ENCODE measurements at regions not wholly inside any gene's neighbourhood (a gene's known extent, or its start where the extent isn't known, plus 50 kb on each side); places are given as distances from the start of the nearest gene placed in this dataset.

DNA sequence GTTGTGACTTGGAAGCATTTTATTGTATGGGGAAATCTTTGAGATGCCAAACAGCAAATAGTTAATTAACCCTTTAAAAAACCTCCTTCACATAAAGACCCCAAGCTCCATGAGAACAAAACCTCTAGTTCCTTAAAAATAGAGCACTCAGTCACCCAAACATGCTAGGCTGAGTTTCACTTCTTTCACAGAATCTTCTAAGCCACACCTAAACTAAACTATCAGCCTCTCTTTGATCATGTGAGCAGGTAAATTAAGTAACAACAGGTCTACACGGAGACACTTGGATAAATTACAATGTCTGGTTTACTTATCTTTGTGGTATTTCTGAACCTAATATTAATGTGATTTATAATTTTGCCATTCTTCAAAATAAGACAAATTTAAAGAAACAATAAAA is 205.2 kb upstream of the MARCKS start:
- no peaks in the 10 kb centered on the region for H3K9me3 ChIP-seq
- no peak overlapping the region for H3K4me3 ChIP-seq
- H3K27ac ChIP-seq: no peak overlapping the region
- 35 to 55% (median 47%) methylated on average over 1 of the region's 1 CpG for WGBS, 3 donors
- TF ChIP-seq, protein P1, sequence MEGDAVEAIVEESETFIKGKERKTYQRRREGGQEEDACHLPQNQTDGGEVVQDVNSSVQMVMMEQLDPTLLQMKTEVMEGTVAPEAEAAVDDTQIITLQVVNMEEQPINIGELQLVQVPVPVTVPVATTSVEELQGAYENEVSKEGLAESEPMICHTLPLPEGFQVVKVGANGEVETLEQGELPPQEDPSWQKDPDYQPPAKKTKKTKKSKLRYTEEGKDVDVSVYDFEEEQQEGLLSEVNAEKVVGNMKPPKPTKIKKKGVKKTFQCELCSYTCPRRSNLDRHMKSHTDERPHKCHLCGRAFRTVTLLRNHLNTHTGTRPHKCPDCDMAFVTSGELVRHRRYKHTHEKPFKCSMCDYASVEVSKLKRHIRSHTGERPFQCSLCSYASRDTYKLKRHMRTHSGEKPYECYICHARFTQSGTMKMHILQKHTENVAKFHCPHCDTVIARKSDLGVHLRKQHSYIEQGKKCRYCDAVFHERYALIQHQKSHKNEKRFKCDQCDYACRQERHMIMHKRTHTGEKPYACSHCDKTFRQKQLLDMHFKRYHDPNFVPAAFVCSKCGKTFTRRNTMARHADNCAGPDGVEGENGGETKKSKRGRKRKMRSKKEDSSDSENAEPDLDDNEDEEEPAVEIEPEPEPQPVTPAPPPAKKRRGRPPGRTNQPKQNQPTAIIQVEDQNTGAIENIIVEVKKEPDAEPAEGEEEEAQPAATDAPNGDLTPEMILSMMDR (IDR thresholded peaks at IDR 0.05): no peak
- TF ChIP-seq EP300 (IDR thresholded peaks at IDR 0.05): no peak
- no peak for TF ChIP-seq POLR2A (IDR thresholded peaks at IDR 0.05)
- H3K4me1 ChIP-seq (ENCODE audit: insufficient read depth): no peaks in the 10 kb centered on the region
- H3K27me3 ChIP-seq: no peaks in the 10 kb centered on the region
- DNase-seq: no peak
- intact Hi-C loops (cut with DNase I): no loop called here
- H3K36me3 ChIP-seq: no peaks in the 10 kb centered on the region

DNA sequence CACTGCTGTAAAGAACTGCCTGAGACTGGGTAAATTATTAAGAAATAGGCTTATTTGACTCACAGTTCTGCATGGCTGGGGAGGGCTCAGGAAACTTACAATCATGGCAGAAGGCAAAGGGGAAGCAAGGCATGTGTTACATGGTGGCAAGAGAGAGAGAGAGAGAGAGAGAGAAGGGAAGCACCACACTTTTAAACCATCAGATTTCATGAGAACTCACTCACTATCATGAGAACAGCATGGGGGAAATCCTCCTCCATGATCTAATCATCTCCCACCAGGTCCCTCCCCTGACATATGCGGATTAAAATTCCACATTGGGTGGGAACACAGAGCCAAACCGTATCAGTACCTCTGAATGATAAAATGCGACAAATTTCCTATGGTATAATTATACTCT is 203.9 kb upstream of the MARCKS start:
- H3K9me3 ChIP-seq: no peaks in the 10 kb centered on the region
- no peak for DNase-seq
- no peak overlapping the region for H3K4me3 ChIP-seq
- intact Hi-C loops (cut with DNase I): no loop called here
- no peaks in the 10 kb centered on the region for H3K4me1 ChIP-seq (ENCODE audit: insufficient read depth)
- H3K36me3 ChIP-seq: no peaks in the 10 kb centered on the region
- H3K27ac ChIP-seq: no peak overlapping the region
- no peaks in the 10 kb centered on the region for H3K27me3 ChIP-seq
- 88 to 91% (median 88%) methylated on average over 3 of the region's 3 CpGs for WGBS, 3 donors
- TF ChIP-seq POLR2A (IDR thresholded peaks at IDR 0.05) (no peak), EP300 (IDR thresholded peaks at IDR 0.05) (no peak)
- TF ChIP-seq, protein P1 (IDR thresholded peaks at IDR 0.05): no peak

DNA sequence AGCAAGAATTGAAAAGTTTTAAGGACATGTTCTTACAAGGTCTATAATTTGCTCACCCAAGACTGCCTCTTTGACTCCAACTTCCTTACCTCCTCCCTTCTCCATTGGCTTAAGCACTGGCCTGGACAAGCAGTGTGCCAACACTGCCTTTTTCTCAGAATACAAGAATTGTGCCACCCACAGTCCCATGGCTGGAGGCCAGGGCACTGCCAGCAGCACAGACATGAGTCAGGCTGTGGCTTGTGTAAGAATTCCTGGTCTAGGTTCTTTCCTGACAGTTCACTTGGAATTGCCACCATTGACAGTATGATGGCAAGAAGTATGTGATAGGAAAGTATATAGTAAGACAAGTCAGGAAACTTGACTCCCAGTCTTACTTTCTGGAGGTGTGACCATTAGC is 202.7 kb upstream of the MARCKS start:
- no peaks in the 10 kb centered on the region for H3K9me3 ChIP-seq
- intact Hi-C loops (cut with DNase I): no loop called here
- no peaks in the 10 kb centered on the region for H3K4me1 ChIP-seq (ENCODE audit: insufficient read depth)
- no peaks in the 10 kb centered on the region for H3K27me3 ChIP-seq
- no peak overlapping the region for H3K27ac ChIP-seq
- TF ChIP-seq, protein P1 (IDR thresholded peaks at IDR 0.05): no peak
- no peak for TF ChIP-seq EP300 (IDR thresholded peaks at IDR 0.05)
- TF ChIP-seq POLR2A (IDR thresholded peaks at IDR 0.05): no peak
- peak in 2 of 5 donors; percentile 39 to 40 for DNase-seq
- H3K4me3 ChIP-seq: no peak overlapping the region
- no peaks in the 10 kb centered on the region for H3K36me3 ChIP-seq

DNA sequence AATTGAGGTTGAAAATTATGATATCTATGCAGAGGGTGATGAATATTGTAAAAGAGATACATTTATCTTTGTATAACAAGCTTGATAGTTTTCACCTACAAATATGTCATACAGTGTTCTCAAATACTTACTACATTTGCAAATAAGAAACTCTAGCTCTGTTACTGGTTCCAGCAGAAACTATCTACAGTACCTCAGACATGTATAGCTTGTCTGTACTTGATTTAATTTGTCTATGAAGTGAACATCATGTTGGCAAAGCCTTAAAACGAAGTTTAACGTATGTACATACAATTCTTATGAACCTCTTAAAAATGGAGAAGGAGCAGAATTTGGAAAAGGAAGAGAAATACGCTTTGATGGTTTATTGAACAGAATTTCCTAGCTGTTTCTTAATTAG is 201.4 kb upstream of the MARCKS start:
- Histone ChIP-seq H3K27ac (no peak overlapping the region), H3K4me3 (no peak overlapping the region), H3K27me3 (no peaks in the 10 kb centered on the region), H3K9me3 (no peaks in the 10 kb centered on the region), H3K36me3 (no peaks in the 10 kb centered on the region), H3K4me1 (ENCODE audit: insufficient read depth) (no peaks in the 10 kb centered on the region)
- intact Hi-C loops (cut with DNase I): no loop called here
- no peak for TF ChIP-seq POLR2A (IDR thresholded peaks at IDR 0.05)
- no peak for DNase-seq
- 97 to 98% (median 97%) methylated on average over 3 of the region's 3 CpGs for WGBS, 3 donors

DNA sequence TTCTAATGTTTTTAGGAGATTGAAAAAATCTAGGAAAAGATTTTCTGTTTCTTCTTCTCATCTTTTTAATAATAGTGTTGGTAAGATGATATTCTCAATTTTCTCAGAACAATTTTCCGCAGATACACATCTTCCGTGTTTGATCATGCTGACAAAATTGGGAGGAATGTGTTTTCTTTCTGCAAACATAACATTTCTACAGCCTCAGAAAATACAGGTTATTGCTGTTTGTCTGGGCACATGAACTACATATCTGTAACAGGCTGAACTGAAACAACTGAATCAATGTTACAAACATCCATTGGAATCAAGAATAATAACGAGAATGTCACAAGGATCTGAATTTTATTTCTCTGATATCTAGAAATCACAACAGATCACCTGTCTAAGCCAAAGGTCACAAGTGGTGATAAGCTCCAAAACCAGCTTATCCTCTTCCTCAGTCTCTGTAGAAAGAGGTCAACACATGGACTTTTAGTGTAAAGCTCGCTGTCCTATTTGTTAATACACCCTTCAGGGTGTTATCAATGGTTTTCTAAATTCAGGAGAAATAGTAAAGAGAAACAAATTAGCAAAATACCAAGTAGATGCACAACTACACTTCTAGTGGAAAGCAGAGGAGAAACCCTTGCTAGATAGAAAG is 197.3 kb upstream of the MARCKS start:
- Histone ChIP-seq H3K4me1 (ENCODE audit: insufficient read depth) (no peaks in the 10 kb centered on the region), H3K4me3 (no peak overlapping the region), H3K36me3 (no peaks in the 10 kb centered on the region), H3K9me3 (no peaks in the 10 kb centered on the region), H3K27me3 (no peaks in the 10 kb centered on the region), H3K27ac (no peak overlapping the region)
- intact Hi-C loops (cut with DNase I): no loop called here
- TF ChIP-seq, protein P1 (IDR thresholded peaks at IDR 0.05): no peak
- TF ChIP-seq EP300 (IDR thresholded peaks at IDR 0.05) (no peak), POLR2A (IDR thresholded peaks at IDR 0.05) (no peak)
- no peak for DNase-seq
- 91 to 94% (median 93%) methylated on average over 4 of the region's 4 CpGs for WGBS, 3 donors

Data from ovary (tissue), 7 donors.